ENCODE measurements at regions not wholly inside any gene's neighbourhood (a gene's known extent, or its start where the extent isn't known, plus 50 kb on each side); places are given as distances from the start of the nearest gene placed in this dataset.
"Not testable (repeated sequence)": the region's sequence is repeated elsewhere in the genome, so short reads cannot be mapped to it uniquely, and the experiment has no call there.

GRCh38 chr6:167214206-167214605, 56.4 kb upstream of the GPR31 start:
- no peak for DNase-seq (ENCODE audit: low read depth)
- TF ChIP-seq CTCF (IDR thresholded peaks at IDR 0.05; ENCODE audit: low read length, missing control alignments) = no peak
- no peak overlapping the region for H3K4me3 ChIP-seq (replicated peaks; ENCODE audit: low read depth, low read length)

GRCh38 chr6:167215429-167216250, 57.9 kb upstream of the GPR31 start:
- DNase-seq (ENCODE audit: low read depth); H3K4me3 ChIP-seq (replicated peaks; ENCODE audit: low read depth, low read length): not testable (repeated sequence)

GRCh38 chr6:167216390-167217050, 58.7 kb upstream of the GPR31 start:
- not testable (repeated sequence) for DNase-seq (ENCODE audit: low read depth); H3K4me3 ChIP-seq (replicated peaks; ENCODE audit: low read depth, low read length)

GRCh38 chr6:167217073-167217472, 59.3 kb upstream of the GPR31 start:
- not testable (repeated sequence) for H3K4me3 ChIP-seq (replicated peaks; ENCODE audit: low read depth, low read length); DNase-seq (ENCODE audit: low read depth)

GRCh38 chr6:167217951-167218759, 60.4 kb upstream of the GPR31 start:
- DNase-seq (ENCODE audit: low read depth) = peak; percentile 48
- peak; percentile 11 for TF ChIP-seq CTCF (IDR thresholded peaks at IDR 0.05; ENCODE audit: low read length, missing control alignments)
- H3K4me3 ChIP-seq (replicated peaks; ENCODE audit: low read depth, low read length) = not testable (repeated sequence)

- not testable (repeated sequence) for H3K4me3 ChIP-seq (replicated peaks; ENCODE audit: low read depth, low read length); DNase-seq (ENCODE audit: low read depth)
Observed at GRCh38 chr6:167219079-167219478, 61.3 kb upstream of the GPR31 start.

GRCh38 chr6:167219967-167220512, 62.3 kb upstream of the GPR31 start:
- no peak overlapping the region for H3K4me3 ChIP-seq (replicated peaks; ENCODE audit: low read depth, low read length)
- no peak for TF ChIP-seq CTCF (IDR thresholded peaks at IDR 0.05; ENCODE audit: low read length, missing control alignments)
- DNase-seq (ENCODE audit: low read depth) = no peak

- no peak overlapping the region for H3K4me3 ChIP-seq (replicated peaks; ENCODE audit: low read depth, low read length)
- no peak for DNase-seq (ENCODE audit: low read depth)
- TF ChIP-seq CTCF (IDR thresholded peaks at IDR 0.05; ENCODE audit: low read length, missing control alignments) = no peak
Observed at GRCh38 chr6:167221400-167222201, 63.8 kb upstream of the GPR31 start.

- DNase-seq (ENCODE audit: low read depth); H3K4me3 ChIP-seq (replicated peaks; ENCODE audit: low read depth, low read length): not testable (repeated sequence)
Observed at GRCh38 chr6:167225566-167226382, 65.3 kb upstream of the UNC93A start.

All from fibroblast of pulmonary artery (primary cell).